Parathyroid adenoma (tissue), 2 donors: ENCODE measurements at regions not wholly inside any gene's neighbourhood (a gene's known extent, or its start where the extent isn't known, plus 50 kb on each side); places are given as distances from the start of the nearest gene placed in this dataset.

Experiments
- H2AFZ ChIP-seq: fragments of 300-600 bp; sonication (generic); one replicate; pipeline ENCODE4 v1.7.0; 2017; ENCODE audit warnings: antibody characterized with exemption, mild to moderate bottlenecking
- H3K27ac ChIP-seq: fragments of 300-600 bp; sonication (generic); one replicate; pipeline ENCODE4 v1.7.0; 2017
- H3K27me3 ChIP-seq: fragments of 300-600 bp; sonication (generic); one replicate; pipeline ENCODE4 v1.7.0; 2017; ENCODE audit warnings: low read length; ENCODE audit not compliant: control insufficient read depth, insufficient read depth
- H3K36me3 ChIP-seq: fragments of 300-600 bp; sonication (generic); one replicate; pipeline ENCODE4 v1.7.0; 2017; ENCODE audit warnings: low read length; ENCODE audit not compliant: control insufficient read depth, insufficient read depth
- H3K4me1 ChIP-seq: fragments of 300-600 bp; sonication (generic); one replicate; pipeline ENCODE4 v1.7.0; 2017; ENCODE audit warnings: control low read depth
- H3K4me2 ChIP-seq: fragments of 300-600 bp; sonication (generic); one replicate; pipeline ENCODE4 v1.7.0; 2017; ENCODE audit warnings: low read length
- H3K4me3 ChIP-seq: fragments of 300-600 bp; sonication (generic); one replicate; pipeline ENCODE4 v1.7.0; 2017; ENCODE audit warnings: low read depth, low read length
- H3K79me2 ChIP-seq: fragments of 300-600 bp; sonication (generic); one replicate; pipeline ENCODE4 v1.7.0; 2017; ENCODE audit warnings: control low read depth
- H3K9ac ChIP-seq: fragments of 300-600 bp; sonication (generic); one replicate; pipeline ENCODE4 v1.7.0; 2017; ENCODE audit warnings: mild to moderate bottlenecking
- H3K9me3 ChIP-seq: fragments of 300-600 bp; sonication (generic); one replicate; pipeline ENCODE4 v1.7.0; 2017; ENCODE audit warnings: low read length; ENCODE audit not compliant: control insufficient read depth
- CTCF ChIP-seq: fragments of 300-600 bp; sonication (generic); IDR thresholded peaks from one replicate; pipeline ENCODE4 v1.7.0; 2017; ENCODE audit warnings: antibody characterized with exemption, mild to moderate bottlenecking
- donor health status: primary hyperparathyroidism.

GRCh38 chrY:15688531-15688930 is 1164.2 kb downstream of the NLGN4Y start:
- Histone ChIP-seq H3K27ac (no peak overlapping the region), H3K9me3 (no peaks in the 10 kb centered on the region), H3K4me3 (no peak overlapping the region), H3K4me2 (no peak overlapping the region), H3K9ac (no peak overlapping the region), H3K36me3 (no peaks in the 10 kb centered on the region), H3K79me2 (no peaks in the 10 kb centered on the region), H3K27me3 (no peaks in the 10 kb centered on the region), H3K4me1 (no peaks in the 10 kb centered on the region), H2AFZ (no peak overlapping the region)
- no peak for TF ChIP-seq CTCF

GRCh38 chrY:15689994-15690393 is 1165.7 kb downstream of the NLGN4Y start:
- H3K9ac ChIP-seq, result no peak overlapping the region
- no peak overlapping the region for H3K4me2 ChIP-seq
- no peak for TF ChIP-seq CTCF
- H3K4me1 ChIP-seq, result no peaks in the 10 kb centered on the region
- H3K36me3 ChIP-seq, result no peaks in the 10 kb centered on the region
- H3K79me2 ChIP-seq, result no peaks in the 10 kb centered on the region
- H3K27ac ChIP-seq, result no peak overlapping the region
- H3K27me3 ChIP-seq, result no peaks in the 10 kb centered on the region
- H3K4me3 ChIP-seq, result no peak overlapping the region
- no peak overlapping the region for H2AFZ ChIP-seq
- H3K9me3 ChIP-seq, result no peaks in the 10 kb centered on the region

DNA sequence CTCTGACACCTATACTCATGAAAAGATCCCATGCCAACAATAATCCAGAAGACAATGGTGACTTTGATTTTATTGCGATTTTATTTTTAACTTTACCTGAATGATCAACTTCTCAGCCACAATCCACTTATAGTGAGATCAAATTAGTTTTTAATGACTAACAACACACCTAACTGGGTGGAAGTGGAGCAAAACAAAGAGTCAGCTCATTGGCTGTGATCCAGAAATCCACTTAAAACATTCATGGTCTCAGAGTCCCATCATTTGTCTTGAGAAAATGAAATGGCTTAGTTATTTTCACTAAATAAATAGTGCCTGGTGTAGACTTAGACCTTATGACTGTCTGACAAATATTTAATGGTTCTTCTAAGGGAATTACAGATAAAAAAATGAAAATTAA is 1177.8 kb downstream of the NLGN4Y start:
- Histone ChIP-seq H3K4me1 (no peaks in the 10 kb centered on the region), H3K4me2 (no peak overlapping the region), H3K36me3 (no peaks in the 10 kb centered on the region), H3K9me3 (no peaks in the 10 kb centered on the region), H3K4me3 (no peak overlapping the region), H3K27me3 (no peaks in the 10 kb centered on the region), H3K27ac (no peak overlapping the region), H3K79me2 (no peaks in the 10 kb centered on the region), H3K9ac (no peak overlapping the region), H2AFZ (no peak overlapping the region)
- TF ChIP-seq CTCF, result no peak

GRCh38 chrY:15704906-15705305 is 1180.6 kb downstream of the NLGN4Y start:
- H3K27ac ChIP-seq, result no peak overlapping the region
- no peaks in the 10 kb centered on the region for H3K79me2 ChIP-seq
- no peaks in the 10 kb centered on the region for H3K4me1 ChIP-seq
- H3K9ac ChIP-seq, result no peak overlapping the region
- no peak overlapping the region for H3K4me3 ChIP-seq
- no peak overlapping the region for H2AFZ ChIP-seq
- no peaks in the 10 kb centered on the region for H3K36me3 ChIP-seq
- H3K27me3 ChIP-seq, result no peaks in the 10 kb centered on the region
- no peak overlapping the region for H3K4me2 ChIP-seq
- TF ChIP-seq CTCF, result no peak
- H3K9me3 ChIP-seq, result no peaks in the 10 kb centered on the region

- TF ChIP-seq CTCF, result no peak
- H3K9me3 ChIP-seq, result no peaks in the 10 kb centered on the region
- H3K27ac ChIP-seq, result no peak overlapping the region
- H3K9ac ChIP-seq, result no peak overlapping the region
- H3K27me3 ChIP-seq, result no peaks in the 10 kb centered on the region
- H3K4me1 ChIP-seq, result no peaks in the 10 kb centered on the region
- no peak overlapping the region for H3K4me2 ChIP-seq
- H3K79me2 ChIP-seq, result no peaks in the 10 kb centered on the region
- H3K4me3 ChIP-seq, result no peak overlapping the region
- no peak overlapping the region for H2AFZ ChIP-seq
- H3K36me3 ChIP-seq, result no peaks in the 10 kb centered on the region
These were observed 1225.5 kb downstream of the NLGN4Y start for GRCh38 chrY:15749533-15750433.
